H1 (cell line): ENCODE measurements at regions not wholly inside any gene's neighbourhood (a gene's known extent, or its start where the extent isn't known, plus 50 kb on each side); places are given as distances from the start of the nearest gene placed in this dataset.

Source experiments
- ATF2 ChIP-seq: IDR thresholded peaks from 2 replicates; pipeline ENCODE4 v1.6.1; 2012; ENCODE audit warnings: low read length, inconsistent platforms
- BCL11A ChIP-seq, 2 experiments: IDR thresholded peaks; one replicate each; pipeline ENCODE4 v1.6.1; 2011; ENCODE audit warnings: low read depth in 2 of 2, low read length in 2 of 2, mild to moderate bottlenecking in 2 of 2
- CBX5 ChIP-seq: fragments of 300-800, 300-1000 bp; sonication (generic); IDR thresholded peaks from 2 replicates; pipeline ENCODE4 v1.7.1; 2016; ENCODE audit warnings: antibody characterized with exemption, low read length, low read depth
- CEBPB ChIP-seq: IDR thresholded peaks from 2 replicates; pipeline ENCODE4 v1.6.1; 2012; ENCODE audit warnings: low read depth, low read length
- GTF2F1 ChIP-seq: IDR thresholded peaks from 2 replicates; pipeline ENCODE4 v1.6.1; 2012; ENCODE audit warnings: low read depth, low read length, improper control_type of control experiment, borderline replicate concordance
- JUN ChIP-seq: IDR thresholded peaks from 2 replicates; pipeline ENCODE4 v1.6.1; 2011; ENCODE audit warnings: low read depth, mild to moderate bottlenecking, improper control_type of control experiment, low read length
- KDM5A ChIP-seq: fragments of 200-600 bp; IDR thresholded peaks from 2 replicates; pipeline ENCODE4 v1.7.1; 2012; ENCODE audit warnings: mild to moderate bottlenecking, low read length, inconsistent platforms, mixed read lengths
- NRF1 ChIP-seq: IDR thresholded peaks from 2 replicates; pipeline ENCODE4 v1.6.1; 2011; ENCODE audit warnings: mild to moderate bottlenecking, low read depth, low read length, improper control_type of control experiment
- POLR2AphosphoS5 ChIP-seq: IDR thresholded peaks from 2 replicates; pipeline ENCODE4 v1.6.1; 2011; ENCODE audit warnings: low read depth, low read length
- RAD21 ChIP-seq, 2 experiments: IDR thresholded peaks in 1 of 2; conservative IDR thresholded peaks in 1 of 2; 2 replicates each; pipeline ENCODE4 v1.6.1; 2011; ENCODE audit warnings: low read depth in 2 of 2, low read length in 2 of 2, improper control_type of control experiment in 1 of 2, inconsistent platforms in 1 of 2, mild to moderate bottlenecking in 1 of 2, moderate library complexity in 1 of 2
- RNF2 ChIP-seq: fragments of 200-900, 300-1000 bp; sonication (generic); IDR thresholded peaks from 2 replicates; pipeline ENCODE4 v1.7.1; 2016; ENCODE audit warnings: borderline replicate concordance, low read depth, mild to moderate bottlenecking, antibody characterized with exemption, low read length; ENCODE audit not compliant: poor library complexity, severe bottlenecking; ENCODE audit errors: missing control alignments

DNA sequence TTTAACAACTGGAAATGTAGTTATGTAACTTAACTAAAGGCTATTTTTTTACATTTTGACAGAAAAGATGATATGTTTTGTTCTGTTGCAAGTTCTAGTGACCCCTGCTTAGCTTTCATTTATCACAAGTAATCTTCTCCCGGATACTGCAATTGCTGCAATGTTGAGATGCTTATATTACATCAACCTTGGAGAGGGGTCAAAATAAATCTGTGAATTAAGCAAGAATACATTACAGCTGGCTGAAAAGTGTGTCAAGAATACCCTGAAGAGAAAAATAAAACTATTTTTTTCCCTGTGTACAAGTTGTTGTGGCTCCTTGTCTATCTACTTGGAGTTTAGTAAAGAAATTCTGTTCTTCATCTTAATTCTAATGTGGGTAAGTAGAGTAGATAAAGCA lies 232.1 kb upstream of the GOLIM4 start (continued):
- no peak for TF ChIP-seq KDM5A
- no peak for TF ChIP-seq NRF1
- no peak for TF ChIP-seq POLR2AphosphoS5
- TF ChIP-seq RNF2 = no peak
- TF ChIP-seq ATF2 = no peak
- no peak for TF ChIP-seq GTF2F1
- TF ChIP-seq CEBPB = no peak
- no peak for TF ChIP-seq BCL11A (IDR thresholded peaks at IDR 0.05; ENCODE audit: low read depth in 2 of 2, low read length in 2 of 2)
- TF ChIP-seq CBX5 = no peak
- TF ChIP-seq JUN = no peak
- TF ChIP-seq RAD21 (IDR thresholded peaks at IDR 0.05 in 1 of 2, conservative IDR thresholded peaks at IDR 0.05 in 1 of 2; ENCODE audit: low read depth in 2 of 2, low read length in 2 of 2) = no peak
